IMR-90 (cell line): ENCODE measurements at regions not wholly inside any gene's neighbourhood (a gene's known extent, or its start where the extent isn't known, plus 50 kb on each side); places are given as distances from the start of the nearest gene placed in this dataset.

Source experiments
- ATAC-seq: fragments of 200-7000 bp; cut with Tn5 transposase; 2 replicates; pipeline ENCODE4 v1.9.1; 2020; ENCODE audit warnings: low read depth, mild to moderate bottlenecking, moderate library complexity
- BruUV-seq: library from RNA; stranded (reverse); fragments of 400-500 nt; replicated peaks from 2 replicates; lab custom pipeline; 2021; lab: Mats Ljungman, UMichigan
- CTCF ChIA-PET: fragments of 300-600 bp; formaldehyde crosslinking; extraction: SDS; loops from one replicate; lab custom pipeline; 2021; ENCODE audit warnings: antibody characterized with exemption; lab: Yijun Ruan, JAX
- POLR2A ChIA-PET: fragments of 300-600 bp; sonication (Branson Sonifier 250); formaldehyde crosslinking; loops from one replicate; lab custom pipeline; 2022; ENCODE audit warnings: antibody characterized with exemption; ENCODE audit not compliant: unreplicated experiment; lab: Charles Lee
- DNase-seq: peaks from one replicate; pipeline ENCODE4 v3.0.0; 2013
- H2AFZ ChIP-seq: replicated peaks from 2 replicates; pipeline ENCODE3; 2013; ENCODE audit warnings: low read length, mild to moderate bottlenecking; ENCODE audit not compliant: poor library complexity
- H2AK5ac ChIP-seq: 2 replicates; pipeline ENCODE4 v1.6.1; 2013; ENCODE audit warnings: low read depth, low read length, inconsistent platforms
- H2AK9ac ChIP-seq: replicated peaks from 2 replicates; pipeline ENCODE3; 2013; ENCODE audit warnings: mild to moderate bottlenecking, low read depth, low read length, moderate library complexity; ENCODE audit not compliant: poor library complexity
- H2BK120ac ChIP-seq: 2 replicates; pipeline ENCODE4 v1.6.1; 2013; ENCODE audit warnings: low read depth, low read length, inconsistent platforms
- H2BK15ac ChIP-seq: 3 replicates; pipeline ENCODE4 v1.6.1; 2013; ENCODE audit warnings: low read depth, low read length, inconsistent platforms
- H2BK20ac ChIP-seq: 2 replicates; pipeline ENCODE4 v1.6.1; 2013; ENCODE audit warnings: low read depth, mild to moderate bottlenecking, inconsistent platforms, low read length, moderate library complexity
- H2BK5ac ChIP-seq: 2 replicates; pipeline ENCODE4 v1.6.1; 2013; ENCODE audit warnings: mild to moderate bottlenecking, low read depth, low read length, inconsistent platforms; ENCODE audit not compliant: poor library complexity, severe bottlenecking
- H3K14ac ChIP-seq: replicated peaks from 2 replicates; pipeline ENCODE4 v1.6.1; 2013; ENCODE audit warnings: low read depth, low read length, inconsistent platforms
- H3K18ac ChIP-seq: 2 replicates; pipeline ENCODE4 v1.6.1; 2013; ENCODE audit warnings: low read depth, low read length, control low read depth
- H3K23ac ChIP-seq: 2 replicates; pipeline ENCODE4 v1.6.1; 2013; ENCODE audit warnings: low read depth, low read length, inconsistent platforms
- H3K27ac ChIP-seq: 2 replicates; pipeline ENCODE4 v1.5.1; 2013; ENCODE audit warnings: mild to moderate bottlenecking, control low read depth, low read length; ENCODE audit not compliant: insufficient read depth
- H3K27me3 ChIP-seq: 2 replicates; pipeline ENCODE4 v1.6.1; 2013; ENCODE audit warnings: low read length; ENCODE audit not compliant: control insufficient read depth, insufficient read depth
- H3K36me3 ChIP-seq: 2 replicates; pipeline ENCODE4 v1.6.1; 2013; ENCODE audit warnings: low read length, mixed read lengths; ENCODE audit not compliant: control insufficient read depth, insufficient read depth
- H3K4ac ChIP-seq: 2 replicates; pipeline ENCODE4 v1.6.1; 2013; ENCODE audit warnings: low read depth, low read length, inconsistent platforms
- H3K4me1 ChIP-seq: 2 replicates; pipeline ENCODE4 v1.6.1; 2013; ENCODE audit warnings: low read length, mixed read lengths; ENCODE audit not compliant: control insufficient read depth, insufficient read depth
- H3K4me2 ChIP-seq: 2 replicates; pipeline ENCODE4 v1.6.1; 2013; ENCODE audit warnings: low read depth, mild to moderate bottlenecking, control low read depth, low read length, moderate library complexity
- H3K4me3 ChIP-seq: 2 replicates; pipeline ENCODE4 v1.5.1; 2013; ENCODE audit warnings: low read depth, mild to moderate bottlenecking, control low read depth, low read length, moderate library complexity; ENCODE audit not compliant: insufficient read depth
- H3K56ac ChIP-seq: 2 replicates; pipeline ENCODE4 v1.6.1; 2013; ENCODE audit warnings: low read length, inconsistent platforms; ENCODE audit not compliant: insufficient read depth; ENCODE audit errors: extremely low read depth
- H3K79me1 ChIP-seq, 2 experiments: 2 replicates each; pipeline ENCODE4 v1.6.1; 2013; ENCODE audit warnings: low read length in 2 of 2, inconsistent platforms in 1 of 2, low read depth in 1 of 2
- H3K9ac ChIP-seq: 2 replicates; pipeline ENCODE4 v1.6.1; 2013; ENCODE audit warnings: low read depth, low read length, control low read depth
- H3K9me1 ChIP-seq: 2 replicates; pipeline ENCODE4 v1.6.1; 2013; ENCODE audit warnings: low read length, inconsistent platforms; ENCODE audit not compliant: insufficient read depth
- H3K9me3 ChIP-seq: 2 replicates; pipeline ENCODE4 v1.6.1; 2013; ENCODE audit warnings: low read length; ENCODE audit not compliant: control insufficient read depth, insufficient read depth
- H4K20me1 ChIP-seq: 2 replicates; pipeline ENCODE4 v1.6.1; 2013; ENCODE audit warnings: low read length, inconsistent platforms; ENCODE audit not compliant: insufficient read depth
- H4K5ac ChIP-seq: 2 replicates; pipeline ENCODE4 v1.6.1; 2013; ENCODE audit warnings: mild to moderate bottlenecking, low read depth, low read length, control low read depth
- H4K8ac ChIP-seq, 2 experiments: 2 replicates each; pipeline ENCODE4 v1.6.1; 2013; ENCODE audit warnings: low read depth in 2 of 2, low read length in 2 of 2, control low read depth in 1 of 2, inconsistent platforms in 1 of 2
- H4K91ac ChIP-seq: 2 replicates; pipeline ENCODE4 v1.6.1; 2013; ENCODE audit warnings: low read depth, low read length, inconsistent platforms; ENCODE audit not compliant: insufficient read depth
- BHLHE40 ChIP-seq: fragments of 150-350 bp; IDR thresholded peaks from 2 replicates; pipeline ENCODE4 v1.6.1; 2016; ENCODE audit warnings: mild to moderate bottlenecking, low read depth, low read length
- CEBPB ChIP-seq: IDR thresholded peaks from 2 replicates; pipeline ENCODE4 v1.6.1; 2012; ENCODE audit warnings: low read depth, low read length, improper control_type of control experiment
- CHD1 ChIP-seq: IDR thresholded peaks from 2 replicates; pipeline ENCODE4 v1.6.1; 2012; ENCODE audit warnings: low read depth, low read length, improper control_type of control experiment
- CTCF ChIP-seq: conservative IDR thresholded peaks from 2 replicates; pipeline ENCODE4 v1.5.1; 2012; ENCODE audit warnings: mild to moderate bottlenecking, low read depth, low read length, improper control_type of control experiment
- ELK1 ChIP-seq: fragments of 150-350 bp; IDR thresholded peaks from 2 replicates; pipeline ENCODE4 v1.6.1; 2016; ENCODE audit warnings: low read depth, mild to moderate bottlenecking, low read length, moderate library complexity, borderline replicate concordance
- FOS ChIP-seq: fragments of 150-350 bp; IDR thresholded peaks from 2 replicates; pipeline ENCODE4 v1.6.1; 2016; ENCODE audit warnings: low read depth, low read length
- MAFK ChIP-seq: IDR thresholded peaks from 2 replicates; pipeline ENCODE4 v1.6.1; 2012; ENCODE audit warnings: low read depth, low read length, improper control_type of control experiment
- MAZ ChIP-seq: IDR thresholded peaks from 2 replicates; pipeline ENCODE4 v1.6.1; 2012; ENCODE audit warnings: low read depth, mild to moderate bottlenecking, low read length, improper control_type of control experiment, moderate library complexity, borderline replicate concordance
- MXI1 ChIP-seq: IDR thresholded peaks from 2 replicates; pipeline ENCODE4 v1.6.1; 2012; ENCODE audit warnings: low read depth, mild to moderate bottlenecking, low read length, moderate library complexity, borderline replicate concordance
- NFE2L2 ChIP-seq: fragments of 150-350 bp; IDR thresholded peaks from 2 replicates; pipeline ENCODE4 v1.6.1; 2016; ENCODE audit warnings: low read depth, mild to moderate bottlenecking, low read length
- POLR2A ChIP-seq: IDR thresholded peaks from 2 replicates; pipeline ENCODE4 v1.6.1; 2012; ENCODE audit warnings: mild to moderate bottlenecking, low read depth, low read length
- RAD21 ChIP-seq: IDR thresholded peaks from 2 replicates; pipeline ENCODE4 v1.6.1; 2012; ENCODE audit warnings: low read length, improper control_type of control experiment
- RCOR1 ChIP-seq: IDR thresholded peaks from 2 replicates; pipeline ENCODE4 v1.6.1; 2012; ENCODE audit warnings: mild to moderate bottlenecking, low read length, improper control_type of control experiment; ENCODE audit not compliant: insufficient replicate concordance
- RFX5 ChIP-seq: IDR thresholded peaks from 2 replicates; pipeline ENCODE4 v1.8.0; 2012; ENCODE audit warnings: low read depth, mild to moderate bottlenecking, low read length, moderate library complexity
- SMC3 ChIP-seq: fragments of 150-350 bp; IDR thresholded peaks from 2 replicates; pipeline ENCODE4 v1.6.1; 2016; ENCODE audit warnings: low read depth, mild to moderate bottlenecking, antibody characterized with exemption, low read length, moderate library complexity
- USF2 ChIP-seq: fragments of 150-350 bp; IDR thresholded peaks from 2 replicates; pipeline ENCODE4 v1.6.1; 2017; ENCODE audit warnings: mild to moderate bottlenecking, antibody characterized with exemption, low read length, low read depth
- WGBS, 2 experiments: methylation state at CpG; one replicate each; pipeline versions ENCODE4 v1.1.5 to v1.1.7; 2013; ENCODE audit warnings: missing lambda C conversion rate in 2 of 2; ENCODE audit not compliant: insufficient read length in 1 of 2; ENCODE audit errors: extremely low coverage in 2 of 2; 5-methylcytosine and 5-hydroxymethylcytosine counted together
- dilution Hi-C: fragments of 300-500 bp; cut with HindIII; formaldehyde crosslinking; loops from one replicate; pipeline ENCODE4 v1.14.3; 2018; ENCODE audit warnings: low sequenced_read_pairs; ENCODE audit not compliant: unreplicated experiment
- in situ Hi-C: fragments of 300-500 bp; cut with MboI; formaldehyde crosslinking; loops from 3 replicates; pipeline ENCODE4 v1.14.3; 2019; ENCODE audit warnings: low sequenced_read_pairs, inconsistent platforms, mixed read lengths
- intact Hi-C: fragments of 100-400 bp; cut with micrococcal nuclease; formaldehyde crosslinking; loops from 2 replicates; pipeline ENCODE4 v1.10.0; 2022

- Histone ChIP-seq H3K4me1 (peaks cover 4% of the 10 kb centered on the region), H3K27ac (no peak overlapping the region), H3K56ac (no peak overlapping the region), H2AK5ac (no peak overlapping the region), H2BK120ac (no peak overlapping the region), H2BK5ac (no peak overlapping the region), H3K9ac (no peak overlapping the region), H3K23ac (no peak overlapping the region), H3K4me2 (no peak overlapping the region), H4K91ac (no peak overlapping the region), H4K5ac (no peak overlapping the region), H2AFZ (no peak overlapping the region), H3K36me3 (no peaks in the 10 kb centered on the region), H3K14ac (no peak overlapping the region), H3K4me3 (no peak overlapping the region), H3K4ac (no peak overlapping the region), H2BK15ac (0 out of 3 replicates have a peak overlapping the region, but pooled peaks have one; percentile 21), H3K9me1 (peaks cover 2% of the 10 kb centered on the region; the same call in 1 of the 2 replicates), H3K9me3 (no peaks in the 10 kb centered on the region), H3K79me1 (no peaks in the 10 kb centered on the region), H4K20me1 (no peaks in the 10 kb centered on the region), H2BK20ac (no peak overlapping the region), H3K27me3 (no peaks in the 10 kb centered on the region), H4K8ac (no peak overlapping the region), H2AK9ac (no peak overlapping the region), H3K18ac (no peak overlapping the region)
- ATAC-seq (no peak), DNase-seq (no peak)
- intact Hi-C loops (loop anchor here (1.0 kb wide), 1 partner anchor 53 kb away; no protein-coding TSS in a partner anchor), dilution Hi-C loops (no loop called here), in situ Hi-C loops (no loop called here)
- WGBS, 2 experiments = no CpG with 5 or more reads among the region's 1 CpG
- ChIA-PET CTCF (interaction anchor here (0.7 to 3.0 kb wide), 6 partner anchors 8 to 186 kb away, joined by 3 to 26 read pairs (median 4); no protein-coding TSS in a partner anchor), POLR2A (no interaction called here)
- BruUV-seq = no TSS peak
- TF ChIP-seq CTCF (no peak), SMC3 (no peak), CHD1 (no peak), POLR2A (no peak), ELK1 (no peak), BHLHE40 (no peak), MAFK (no peak), RAD21 (no peak), USF2 (no peak), MXI1 (no peak), FOS (no peak), CEBPB (no peak), RCOR1 (no peak), MAZ (no peak), RFX5 (no peak), NFE2L2 (no peak)
Observed at GRCh38 chr1:66450847-66451246, 83.1 kb upstream of the SGIP1 start.
